CD4-positive, alpha-beta memory T cell (primary cell): ENCODE measurements at regions not wholly inside any gene's neighbourhood (a gene's known extent, or its start where the extent isn't known, plus 50 kb on each side); places are given as distances from the start of the nearest gene placed in this dataset.

Experiments used
- CTCF ChIA-PET: fragments of 350-600 bp; sonication (Branson Sonifier 250); formaldehyde crosslinking; loops from one replicate; lab custom pipeline; 2021; ENCODE audit warnings: inconsistent platforms; ENCODE audit not compliant: partially characterized antibody; lab: Charles Lee
- POLR2A ChIA-PET: fragments of 350-600 bp; sonication (Branson Sonifier 250); formaldehyde crosslinking; loops from one replicate; lab custom pipeline; 2021; ENCODE audit not compliant: partially characterized antibody; lab: Charles Lee
- DNase-seq, 5 donors: peaks; one replicate each; pipeline versions ENCODE4 v3.0.0 to v3.0.0-alpha.2; 2020 to 2022; ENCODE audit warnings: mixed read lengths in 1 of 5
- H3K27ac ChIP-seq: one replicate; pipeline ENCODE4 v1.7.0; 2013; ENCODE audit warnings: low read depth, low read length
- H3K27me3 ChIP-seq: 2 replicates; pipeline ENCODE4 v1.7.0; 2013; ENCODE audit warnings: mild to moderate bottlenecking, low read length, moderate library complexity; ENCODE audit not compliant: insufficient read depth
- H3K36me3 ChIP-seq: 2 replicates; pipeline ENCODE4 v1.7.0; 2013; ENCODE audit warnings: mild to moderate bottlenecking, low read length, moderate library complexity; ENCODE audit not compliant: insufficient read depth
- H3K4me1 ChIP-seq: 2 replicates; pipeline ENCODE4 v1.7.0; 2013; ENCODE audit warnings: mild to moderate bottlenecking, low read length, moderate library complexity; ENCODE audit not compliant: insufficient read depth
- H3K4me3 ChIP-seq, 2 donors: one replicate each; pipeline ENCODE4 v1.7.0; 2013; ENCODE audit warnings: low read length in 2 of 2, mild to moderate bottlenecking in 1 of 2
- H3K9me3 ChIP-seq, 2 donors: one replicate each; pipeline ENCODE4 v1.7.0; 2013; ENCODE audit warnings: low read length in 2 of 2, control low read depth in 1 of 2; ENCODE audit not compliant: control insufficient read depth in 1 of 2
- H3K27ac Mint-ChIP-seq, 7 donors: one replicate each; pipeline ENCODE4 v1.8.0; 2020 to 2021; ENCODE audit warnings: mixed read lengths in 7 of 7, mild to moderate bottlenecking in 6 of 7, inconsistent platforms in 3 of 7, moderate library complexity in 3 of 7
- H3K27me3 Mint-ChIP-seq, 2 donors: one replicate each; pipeline ENCODE4 v1.8.0; 2020 to 2021; ENCODE audit warnings: mixed read lengths in 2 of 2
- H3K36me3 Mint-ChIP-seq, 2 donors: one replicate each; pipeline ENCODE4 v1.8.0; 2020 to 2021; ENCODE audit warnings: mixed read lengths in 2 of 2, inconsistent platforms in 1 of 2, mild to moderate bottlenecking in 1 of 2
- H3K4me1 Mint-ChIP-seq, 4 donors: one replicate each; pipeline ENCODE4 v1.8.0; 2020 to 2021; ENCODE audit warnings: mixed read lengths in 4 of 4, mild to moderate bottlenecking in 1 of 4
- H3K4me3 Mint-ChIP-seq, 8 donors: one replicate each; pipeline ENCODE4 v1.8.0; 2020 to 2021; ENCODE audit warnings: mixed read lengths in 8 of 8, mild to moderate bottlenecking in 7 of 8, moderate library complexity in 6 of 8, inconsistent platforms in 3 of 8
- H3K9me3 Mint-ChIP-seq, 8 donors: one replicate each; pipeline ENCODE4 v1.8.0; 2020 to 2021; ENCODE audit warnings: mixed read lengths in 8 of 8, mild to moderate bottlenecking in 5 of 8, inconsistent platforms in 3 of 8, moderate library complexity in 1 of 8
- intact Hi-C: fragments of 100-400 bp; cut with micrococcal nuclease; formaldehyde crosslinking; loops from one replicate; pipeline ENCODE4 v1.15.1; 2023

GRCh38 chr22:49255741-49256318, 571.8 kb downstream of the BRD1 start:
- Mint-ChIP-seq H3K36me3 (no peaks in the 10 kb centered on the region), H3K4me3 (no peak overlapping the region), H3K9me3 (peaks cover 0 to 4% (median 0%) of the 10 kb centered on the region in 8 donors), H3K4me1 (peaks cover 0 to 1% (median 0%) of the 10 kb centered on the region in 4 donors), H3K27ac (peak overlapping the region in 1 of 7 donors; percentile 72), H3K27me3 (peaks cover 14 to 26% of the 10 kb centered on the region in 2 donors)
- no peaks in the 10 kb centered on the region for H3K36me3 ChIP-seq
- H3K27me3 ChIP-seq, result no peaks in the 10 kb centered on the region
- no peak for DNase-seq
- intact Hi-C loops, result no loop called here
- no peak overlapping the region for H3K27ac ChIP-seq
- ChIA-PET CTCF (no interaction called here), POLR2A (no interaction called here)
- no peak overlapping the region for H3K4me3 ChIP-seq
- no peaks in the 10 kb centered on the region for H3K9me3 ChIP-seq
- H3K4me1 ChIP-seq, result no peaks in the 10 kb centered on the region

- H3K36me3 Mint-ChIP-seq, result no peaks in the 10 kb centered on the region
- no peak overlapping the region for H3K4me3 Mint-ChIP-seq
Measured at GRCh38 chr22:49255154-49255553, 572.5 kb downstream of the BRD1 start.

DNA sequence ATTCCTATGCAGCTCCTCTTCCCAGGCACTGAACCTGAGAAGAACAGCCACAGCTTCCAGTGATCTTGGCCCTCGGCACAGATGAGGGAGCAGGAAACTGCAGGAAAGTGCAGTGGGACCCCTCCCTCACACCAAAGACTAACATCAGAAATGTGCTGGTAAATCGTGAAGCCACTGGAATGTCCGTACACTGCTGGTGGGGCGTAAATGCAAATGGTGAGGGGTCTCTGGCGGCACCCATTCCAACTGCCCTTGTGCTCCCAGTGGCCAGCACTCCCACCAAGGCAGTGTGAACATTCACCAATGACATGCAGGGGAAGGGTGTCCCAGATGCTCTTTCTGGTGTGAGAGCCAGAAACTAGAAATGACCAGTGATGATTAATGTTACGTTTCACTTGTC, 574.0 kb downstream of the BRD1 start:
- peaks cover 0 to 4% (median 0%) of the 10 kb centered on the region in 8 donors for H3K9me3 Mint-ChIP-seq
- Histone ChIP-seq H3K4me3 (no peak overlapping the region), H3K27ac (no peak overlapping the region), H3K9me3 (no peaks in the 10 kb centered on the region), H3K36me3 (no peaks in the 10 kb centered on the region), H3K27me3 (no peaks in the 10 kb centered on the region), H3K4me1 (no peaks in the 10 kb centered on the region)
- H3K4me1 Mint-ChIP-seq, result peaks cover 0 to 1% (median 0%) of the 10 kb centered on the region in 4 donors
- intact Hi-C loops, result no loop called here
- DNase-seq, result no peak
- ChIA-PET CTCF (interaction anchor here (0.6 kb wide), 1 partner anchor 12 kb away, joined by 3 read pairs; no protein-coding TSS in a partner anchor), POLR2A (no interaction called here)
- H3K27ac Mint-ChIP-seq, result no peak overlapping the region
- no peaks in the 10 kb centered on the region for H3K36me3 Mint-ChIP-seq
- H3K4me3 Mint-ChIP-seq, result no peak overlapping the region
- H3K27me3 Mint-ChIP-seq, result peaks cover 16 to 21% of the 10 kb centered on the region in 2 donors

More at GRCh38 chr22:49255154-49255553, 572.5 kb downstream of the BRD1 start:
- no peaks in the 10 kb centered on the region for H3K36me3 ChIP-seq
- no peak overlapping the region for H3K4me3 ChIP-seq
- Mint-ChIP-seq H3K27ac (no peak overlapping the region), H3K27me3 (peaks cover 14 to 24% of the 10 kb centered on the region in 2 donors), H3K9me3 (peaks cover 0 to 4% (median 0%) of the 10 kb centered on the region in 8 donors), H3K4me1 (peaks cover 0 to 1% (median 0%) of the 10 kb centered on the region in 4 donors)
- no peaks in the 10 kb centered on the region for H3K9me3 ChIP-seq
- intact Hi-C loops, result no loop called here
- no peak overlapping the region for H3K27ac ChIP-seq
- no peaks in the 10 kb centered on the region for H3K27me3 ChIP-seq
- ChIA-PET CTCF (no interaction called here), POLR2A (no interaction called here)
- no peak for DNase-seq
- no peaks in the 10 kb centered on the region for H3K4me1 ChIP-seq

DNA sequence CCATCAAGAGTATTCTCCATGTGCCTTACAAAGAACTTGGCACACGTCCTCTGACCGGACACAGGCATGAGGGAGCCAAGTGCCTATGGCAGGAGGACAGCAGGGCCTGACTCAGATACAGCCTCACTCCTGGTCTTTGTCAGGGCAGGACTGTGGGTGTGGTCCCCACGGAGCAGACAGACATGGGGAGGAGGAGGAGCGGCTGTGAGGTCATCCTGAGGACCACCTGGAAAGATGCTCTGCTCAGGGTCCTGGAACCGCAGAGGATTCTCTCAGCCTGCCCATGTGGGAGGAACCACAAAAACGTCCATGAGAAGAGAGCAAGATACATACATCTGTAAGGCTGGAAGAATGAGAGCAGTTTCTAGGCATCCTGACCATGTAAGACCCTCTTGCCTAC, 576.3 kb downstream of the BRD1 start:
- Mint-ChIP-seq H3K4me1 (peaks cover 0 to 1% (median 0%) of the 10 kb centered on the region in 4 donors), H3K9me3 (peaks cover 0 to 4% (median 0%) of the 10 kb centered on the region in 8 donors), H3K27ac (no peak overlapping the region), H3K27me3 (peaks cover 16 to 21% of the 10 kb centered on the region in 2 donors), H3K36me3 (no peaks in the 10 kb centered on the region), H3K4me3 (no peak overlapping the region)
- no peaks in the 10 kb centered on the region for H3K9me3 ChIP-seq
- ChIA-PET CTCF (no interaction called here), POLR2A (no interaction called here)
- H3K36me3 ChIP-seq, result no peaks in the 10 kb centered on the region
- H3K27me3 ChIP-seq, result no peaks in the 10 kb centered on the region
- H3K4me3 ChIP-seq, result no peak overlapping the region
- intact Hi-C loops, result no loop called here
- no peak for DNase-seq
- no peaks in the 10 kb centered on the region for H3K4me1 ChIP-seq
- H3K27ac ChIP-seq, result no peak overlapping the region

- no peak overlapping the region for H3K4me3 ChIP-seq
- ChIA-PET POLR2A (no interaction called here), CTCF (no interaction called here)
- no peak overlapping the region for H3K27ac ChIP-seq
- H3K9me3 Mint-ChIP-seq, result peaks cover 0 to 1% (median 0%) of the 10 kb centered on the region in 8 donors
- H3K27me3 ChIP-seq, result no peaks in the 10 kb centered on the region
- DNase-seq, result no peak
- H3K36me3 ChIP-seq, result no peaks in the 10 kb centered on the region
- H3K4me1 ChIP-seq, result no peaks in the 10 kb centered on the region
- H3K9me3 ChIP-seq, result no peaks in the 10 kb centered on the region
- no peak overlapping the region for H3K4me3 Mint-ChIP-seq
- H3K36me3 Mint-ChIP-seq, result no peaks in the 10 kb centered on the region
- no peak overlapping the region for H3K27ac Mint-ChIP-seq
- intact Hi-C loops, result no loop called here
- no peaks in the 10 kb centered on the region for H3K4me1 Mint-ChIP-seq
- peaks cover 11 to 12% of the 10 kb centered on the region in 2 donors for H3K27me3 Mint-ChIP-seq
Measured at GRCh38 chr22:49247194-49247924, 580.3 kb downstream of the BRD1 start.

GRCh38 chr22:49244466-49245420, 582.9 kb downstream of the BRD1 start:
- no peaks in the 10 kb centered on the region for H3K9me3 ChIP-seq
- Mint-ChIP-seq H3K9me3 (no peaks in the 10 kb centered on the region), H3K36me3 (no peaks in the 10 kb centered on the region), H3K27ac (no peak overlapping the region), H3K27me3 (peaks cover 4% of the 10 kb centered on the region in 2 donors), H3K4me3 (no peak overlapping the region), H3K4me1 (no peaks in the 10 kb centered on the region)
- ChIA-PET CTCF (no interaction called here), POLR2A (no interaction called here)
- DNase-seq, result no peak
- H3K27me3 ChIP-seq, result no peaks in the 10 kb centered on the region
- H3K27ac ChIP-seq, result no peak overlapping the region
- H3K4me3 ChIP-seq, result no peak overlapping the region
- H3K36me3 ChIP-seq, result no peaks in the 10 kb centered on the region
- intact Hi-C loops, result no loop called here
- no peaks in the 10 kb centered on the region for H3K4me1 ChIP-seq

- no peak overlapping the region for H3K4me3 ChIP-seq
- peaks cover 2 to 4% of the 10 kb centered on the region in 2 donors for H3K27me3 Mint-ChIP-seq
- H3K4me1 Mint-ChIP-seq, result no peaks in the 10 kb centered on the region
- intact Hi-C loops, result no loop called here
- no peak overlapping the region for H3K27ac Mint-ChIP-seq
- no peaks in the 10 kb centered on the region for H3K36me3 Mint-ChIP-seq
- H3K27ac ChIP-seq, result no peak overlapping the region
- DNase-seq, result no peak
- H3K9me3 Mint-ChIP-seq, result no peaks in the 10 kb centered on the region
- no peaks in the 10 kb centered on the region for H3K4me1 ChIP-seq
- no peaks in the 10 kb centered on the region for H3K36me3 ChIP-seq
- no peaks in the 10 kb centered on the region for H3K9me3 ChIP-seq
- POLR2A ChIA-PET, result no interaction called here
- no peaks in the 10 kb centered on the region for H3K27me3 ChIP-seq
- CTCF ChIA-PET, result no interaction called here
- no peak overlapping the region for H3K4me3 Mint-ChIP-seq
Measured at GRCh38 chr22:49243965-49244364, 583.7 kb downstream of the BRD1 start.
